Skeletal muscle tissue (tissue), 3 donors: ENCODE measurements at regions not wholly inside any gene's neighbourhood (a gene's known extent, or its start where the extent isn't known, plus 50 kb on each side); places are given as distances from the start of the nearest gene placed in this dataset.

Experiments used
- H3K27ac ChIP-seq: one replicate; pipeline ENCODE4 v1.7.0; 2013; ENCODE audit warnings: mild to moderate bottlenecking, low read depth, low read length, inconsistent platforms
- H3K27me3 ChIP-seq, 3 donors: one replicate each; pipeline ENCODE4 v1.7.0; 2013; ENCODE audit warnings: low read length in 3 of 3; ENCODE audit not compliant: control insufficient read depth in 3 of 3, insufficient read depth in 3 of 3
- H3K36me3 ChIP-seq, 3 donors: one replicate each; pipeline ENCODE4 v1.7.0; 2013; ENCODE audit warnings: low read length in 3 of 3; ENCODE audit not compliant: control insufficient read depth in 3 of 3, insufficient read depth in 3 of 3
- H3K4me1 ChIP-seq, 3 donors: one replicate each; pipeline ENCODE4 v1.7.0; 2013; ENCODE audit warnings: low read length in 3 of 3, mild to moderate bottlenecking in 3 of 3; ENCODE audit not compliant: control insufficient read depth in 3 of 3, insufficient read depth in 3 of 3
- H3K4me3 ChIP-seq, 3 donors: one replicate each; pipeline ENCODE4 v1.7.0; 2013; ENCODE audit warnings: low read length in 3 of 3
- H3K9ac ChIP-seq, 3 donors: one replicate each; pipeline ENCODE4 v1.7.0; 2013; ENCODE audit warnings: low read length in 3 of 3, mild to moderate bottlenecking in 3 of 3, moderate library complexity in 2 of 3, low read depth in 1 of 3
- H3K9me3 ChIP-seq, 3 donors: one replicate each; pipeline ENCODE4 v1.7.0; 2013; ENCODE audit warnings: low read length in 3 of 3; ENCODE audit not compliant: control insufficient read depth in 3 of 3
- donor health status: Osteomylitis.

- Histone ChIP-seq H3K4me1 (no peaks in the 10 kb centered on the region), H3K4me3 (no peak overlapping the region), H3K27me3 (no peaks in the 10 kb centered on the region), H3K36me3 (no peaks in the 10 kb centered on the region), H3K9ac (no peak overlapping the region), H3K27ac (no peak overlapping the region), H3K9me3 (no peaks in the 10 kb centered on the region)
Measured at GRCh38 chr10:36277459-36277858, 635.4 kb upstream of the FZD8 start.

GRCh38 chr10:36271627-36272340 is 629.7 kb upstream of the FZD8 start:
- H3K27me3 ChIP-seq = no peaks in the 10 kb centered on the region
- H3K4me1 ChIP-seq = no peaks in the 10 kb centered on the region
- H3K27ac ChIP-seq = no peak overlapping the region
- H3K9ac ChIP-seq = no peak overlapping the region
- no peak overlapping the region for H3K4me3 ChIP-seq
- H3K9me3 ChIP-seq = no peaks in the 10 kb centered on the region
- no peaks in the 10 kb centered on the region for H3K36me3 ChIP-seq

- no peaks in the 10 kb centered on the region for H3K27me3 ChIP-seq
- no peaks in the 10 kb centered on the region for H3K4me1 ChIP-seq
- H3K4me3 ChIP-seq = no peak overlapping the region
- H3K27ac ChIP-seq = no peak overlapping the region
- no peak overlapping the region for H3K9ac ChIP-seq
- no peaks in the 10 kb centered on the region for H3K9me3 ChIP-seq
- H3K36me3 ChIP-seq = no peaks in the 10 kb centered on the region
Measured at GRCh38 chr10:36269222-36269621, 627.1 kb upstream of the FZD8 start.

GRCh38 chr10:36266923-36267322 is 624.8 kb upstream of the FZD8 start:
- no peaks in the 10 kb centered on the region for H3K27me3 ChIP-seq
- H3K9ac ChIP-seq = no peak overlapping the region
- H3K27ac ChIP-seq = no peak overlapping the region
- no peaks in the 10 kb centered on the region for H3K4me1 ChIP-seq
- no peaks in the 10 kb centered on the region for H3K36me3 ChIP-seq
- no peak overlapping the region for H3K4me3 ChIP-seq
- no peaks in the 10 kb centered on the region for H3K9me3 ChIP-seq

GRCh38 chr10:36265741-36266140 is 623.6 kb upstream of the FZD8 start:
- H3K4me1 ChIP-seq = no peaks in the 10 kb centered on the region

GRCh38 chr10:36263871-36264270 is 621.8 kb upstream of the FZD8 start:
- H3K27me3 ChIP-seq = no peaks in the 10 kb centered on the region
- no peaks in the 10 kb centered on the region for H3K9me3 ChIP-seq
- no peaks in the 10 kb centered on the region for H3K4me1 ChIP-seq
- no peak overlapping the region for H3K27ac ChIP-seq
- H3K36me3 ChIP-seq = no peaks in the 10 kb centered on the region
- H3K9ac ChIP-seq = no peak overlapping the region
- H3K4me3 ChIP-seq = no peak overlapping the region

More at GRCh38 chr10:36265741-36266140, 623.6 kb upstream of the FZD8 start:
- Histone ChIP-seq H3K9me3 (no peaks in the 10 kb centered on the region), H3K36me3 (no peaks in the 10 kb centered on the region), H3K4me3 (no peak overlapping the region), H3K27ac (no peak overlapping the region), H3K27me3 (no peaks in the 10 kb centered on the region), H3K9ac (no peak overlapping the region)

GRCh38 chr10:36256948-36257356 is 614.9 kb upstream of the FZD8 start:
- Histone ChIP-seq H3K36me3 (no peaks in the 10 kb centered on the region), H3K27ac (no peak overlapping the region), H3K27me3 (no peaks in the 10 kb centered on the region), H3K9ac (no peak overlapping the region), H3K4me1 (no peaks in the 10 kb centered on the region), H3K9me3 (no peaks in the 10 kb centered on the region), H3K4me3 (no peak overlapping the region)

GRCh38 chr10:36256166-36256565 is 614.1 kb upstream of the FZD8 start:
- Histone ChIP-seq H3K9me3 (no peaks in the 10 kb centered on the region), H3K27ac (no peak overlapping the region), H3K4me1 (no peaks in the 10 kb centered on the region), H3K27me3 (no peaks in the 10 kb centered on the region), H3K9ac (no peak overlapping the region), H3K36me3 (no peaks in the 10 kb centered on the region), H3K4me3 (no peak overlapping the region)

GRCh38 chr10:36254199-36254598 is 612.1 kb upstream of the FZD8 start:
- Histone ChIP-seq H3K27me3 (no peaks in the 10 kb centered on the region), H3K36me3 (no peaks in the 10 kb centered on the region), H3K4me3 (no peak overlapping the region), H3K9me3 (no peaks in the 10 kb centered on the region), H3K4me1 (no peaks in the 10 kb centered on the region), H3K9ac (no peak overlapping the region), H3K27ac (no peak overlapping the region)

- Histone ChIP-seq H3K4me3 (no peak overlapping the region), H3K27me3 (no peaks in the 10 kb centered on the region), H3K9me3 (no peaks in the 10 kb centered on the region), H3K36me3 (no peaks in the 10 kb centered on the region), H3K4me1 (no peaks in the 10 kb centered on the region), H3K27ac (no peak overlapping the region), H3K9ac (no peak overlapping the region)
Measured at GRCh38 chr10:36253731-36254130, 611.6 kb upstream of the FZD8 start.
